ENCODE measurements at regions not wholly inside any gene's neighbourhood (a gene's known extent, or its start where the extent isn't known, plus 50 kb on each side); places are given as distances from the start of the nearest gene placed in this dataset.

GRCh38 chr17:79183293-79184158 is 108.9 kb downstream of the ENGASE start:
- DNase-seq, result no peak

- no peak for DNase-seq
Observed at GRCh38 chr17:79183043-79183292, 108.3 kb downstream of the ENGASE start.

GRCh38 chr17:79182176-79183042 is 107.8 kb downstream of the ENGASE start:
- DNase-seq, result no peak

GRCh38 chr17:79180358-79181005 is 105.9 kb downstream of the ENGASE start:
- no peak for DNase-seq

GRCh38 chr17:79179334-79179733 is 104.7 kb downstream of the ENGASE start:
- no peak for DNase-seq

GRCh38 chr17:79177877-79178276 is 103.3 kb downstream of the ENGASE start:
- no peak for DNase-seq

- no peak for DNase-seq
Observed at GRCh38 chr17:79176792-79177601, 102.4 kb downstream of the ENGASE start.

GRCh38 chr17:79174905-79175856 is 100.6 kb downstream of the ENGASE start:
- no peak for DNase-seq

GRCh38 chr17:79174193-79174765 is 99.7 kb downstream of the ENGASE start:
- DNase-seq, result no peak

GRCh38 chr17:79171188-79171587 is 96.6 kb downstream of the ENGASE start:
- DNase-seq, result no peak

- no peak for DNase-seq
Observed at GRCh38 chr17:79169861-79170260, 95.2 kb downstream of the ENGASE start.

- no peak for DNase-seq
Observed at GRCh38 chr17:79169366-79169765, 94.7 kb downstream of the ENGASE start.

GRCh38 chr17:79168486-79169055 is 93.9 kb downstream of the ENGASE start:
- DNase-seq, result no peak

GRCh38 chr17:79167486-79167885 is 92.9 kb downstream of the ENGASE start:
- DNase-seq, result no peak

GRCh38 chr17:79165756-79166473 is 91.3 kb downstream of the ENGASE start:
- no peak for DNase-seq

- no peak for DNase-seq
Observed at GRCh38 chr17:79164913-79165695, 90.5 kb downstream of the ENGASE start.

- no peak for DNase-seq
Observed at GRCh38 chr17:79164408-79164807, 89.8 kb downstream of the ENGASE start.

GRCh38 chr17:79163071-79163470 is 88.4 kb downstream of the ENGASE start:
- no peak for DNase-seq

Data from NCI-H774 (cell line).